ENCODE measurements at regions not wholly inside any gene's neighbourhood (a gene's known extent, or its start where the extent isn't known, plus 50 kb on each side); places are given as distances from the start of the nearest gene placed in this dataset.

DNA sequence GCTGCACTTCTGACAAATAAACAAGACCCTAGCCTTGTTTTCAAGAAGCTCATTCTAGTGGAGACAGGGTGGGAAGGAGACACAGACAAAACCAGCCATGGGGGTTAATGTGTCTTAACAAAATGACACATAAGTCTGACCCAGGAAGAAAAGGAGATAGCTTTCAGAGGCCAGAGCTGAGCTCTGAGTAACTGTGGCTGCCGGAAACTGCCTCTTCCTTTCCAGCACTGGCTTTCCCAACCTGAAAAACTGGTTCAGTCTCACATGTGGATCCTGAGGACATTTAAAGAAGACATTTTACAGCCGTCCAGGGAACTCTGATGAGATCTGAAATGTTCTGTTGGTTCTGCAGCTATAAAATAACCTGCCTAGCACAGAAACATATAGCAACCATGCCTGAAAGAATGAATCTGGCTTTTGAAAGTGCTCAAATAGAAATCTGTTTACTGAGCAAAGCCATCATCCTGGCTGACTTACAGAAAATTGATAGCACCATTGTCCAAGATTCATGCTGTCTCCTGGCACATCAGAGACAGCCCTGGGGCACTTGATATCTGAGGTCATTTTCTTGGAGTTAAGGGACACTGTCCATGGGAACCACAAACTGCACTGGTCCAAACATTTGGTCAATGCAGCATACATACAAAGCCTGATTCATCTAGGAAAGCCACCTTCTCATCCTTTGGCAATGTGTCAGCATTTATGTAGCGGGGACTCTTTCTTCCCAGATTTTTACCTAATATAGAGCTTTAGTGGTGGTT, 83.2 kb upstream of the PAX1 start:
- 37 to 55% (median 54%) methylated on average over 3 of the region's 3 CpGs for WGBS, 3 donors
- H3K4me1 ChIP-seq (ENCODE audit: control insufficient read depth in 3 of 3, insufficient read depth in 2 of 3, low read depth in 1 of 3, low read length in 2 of 3) = no peaks in the 10 kb centered on the region

DNA sequence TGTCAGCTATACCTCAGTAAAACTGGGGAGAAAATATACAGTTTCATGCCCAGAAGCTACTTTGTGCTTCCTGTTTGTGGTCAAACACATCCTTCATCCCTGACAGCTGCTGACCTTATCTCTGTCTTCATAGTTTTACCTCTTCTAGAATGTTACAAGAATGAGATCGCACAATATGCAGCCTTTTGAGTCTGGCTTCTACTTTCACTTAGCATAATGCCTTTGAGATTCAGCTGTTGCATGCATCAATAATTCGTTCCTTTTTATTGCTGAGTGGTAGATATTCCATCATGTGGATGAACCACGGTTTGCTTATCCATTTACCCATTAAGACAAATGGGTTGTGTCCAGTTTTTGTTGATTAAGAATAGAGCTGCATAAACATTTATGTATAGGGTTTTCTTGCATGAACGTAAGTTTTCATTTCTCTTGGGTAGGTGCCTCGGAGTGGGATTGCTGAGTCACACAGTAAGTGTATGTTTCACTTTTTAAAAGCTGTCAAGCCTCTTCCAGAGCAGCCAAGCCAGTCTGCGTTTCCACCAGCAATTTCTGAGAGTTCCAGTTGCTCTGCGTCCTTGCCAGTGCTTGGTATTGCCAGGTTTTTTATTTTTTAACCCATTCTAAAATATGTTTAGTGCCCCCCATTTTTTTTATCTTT, 86.6 kb upstream of the PAX1 start:
- H3K27me3 ChIP-seq (ENCODE audit: control insufficient read depth in 3 of 3, insufficient read depth in 3 of 3, low read length in 3 of 3) = no peaks in the 10 kb centered on the region
- no peak overlapping the region for H3K4me3 ChIP-seq (ENCODE audit: low read depth in 1 of 3, low read length in 3 of 3)
- no peak overlapping the region for H3K27ac ChIP-seq (ENCODE audit: low read depth in 1 of 3, low read length in 2 of 3)
- H3K36me3 ChIP-seq (ENCODE audit: control insufficient read depth in 3 of 3, insufficient read depth in 2 of 3, low read depth in 1 of 3, low read length in 3 of 3) = no peaks in the 10 kb centered on the region
- DNase-seq = no peak
- no peaks in the 10 kb centered on the region for H3K9me3 ChIP-seq (ENCODE audit: control insufficient read depth in 2 of 2, insufficient read depth in 1 of 2, low read depth in 1 of 2, low read length in 1 of 2)
- WGBS, 3 donors = 45 to 58% (median 46%) methylated on average over 7 of the region's 7 CpGs
- H3K4me1 ChIP-seq (ENCODE audit: control insufficient read depth in 3 of 3, insufficient read depth in 2 of 3, low read depth in 1 of 3, low read length in 2 of 3) = no peaks in the 10 kb centered on the region
- no peak for FAIRE-seq

More for the DNA sequence above, 83.2 kb upstream of the PAX1 start:
- no peak overlapping the region for H3K4me3 ChIP-seq (ENCODE audit: low read depth in 1 of 3, low read length in 3 of 3)
- H3K27ac ChIP-seq (ENCODE audit: low read depth in 1 of 3, low read length in 2 of 3) = no peak overlapping the region
- H3K36me3 ChIP-seq (ENCODE audit: control insufficient read depth in 3 of 3, insufficient read depth in 2 of 3, low read depth in 1 of 3, low read length in 3 of 3) = no peaks in the 10 kb centered on the region
- DNase-seq (no peak), FAIRE-seq (no peak)
- H3K27me3 ChIP-seq (ENCODE audit: control insufficient read depth in 3 of 3, insufficient read depth in 3 of 3, low read length in 3 of 3) = peaks cover 0 to 2% (median 0%) of the 10 kb centered on the region in 3 donors
- H3K9me3 ChIP-seq (ENCODE audit: control insufficient read depth in 2 of 2, insufficient read depth in 1 of 2, low read depth in 1 of 2, low read length in 1 of 2) = no peaks in the 10 kb centered on the region

DNA sequence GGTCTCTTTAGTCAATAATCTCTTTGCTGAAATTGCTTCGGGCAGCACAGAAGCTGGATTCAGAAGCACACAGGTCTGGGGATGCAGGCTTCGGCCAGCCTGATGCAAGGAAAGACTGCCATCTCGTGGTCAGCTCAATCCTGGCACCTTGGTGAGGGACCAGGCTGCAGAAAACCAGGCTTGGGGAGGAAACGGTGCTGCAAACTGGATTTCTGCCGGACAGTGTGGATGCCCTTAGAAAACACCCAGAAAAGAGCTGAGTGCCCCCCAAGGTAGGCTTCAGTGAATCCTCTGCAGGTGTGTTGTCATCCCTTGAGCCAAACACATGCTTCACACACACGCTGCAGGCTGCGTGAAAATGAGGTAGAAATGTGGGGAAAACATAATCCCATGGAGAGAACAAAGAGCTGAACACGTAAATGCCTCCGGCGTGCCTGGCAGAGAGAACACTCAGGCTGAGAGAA, 89.8 kb upstream of the PAX1 start:
- no peaks in the 10 kb centered on the region for H3K4me1 ChIP-seq (ENCODE audit: control insufficient read depth in 3 of 3, insufficient read depth in 2 of 3, low read depth in 1 of 3, low read length in 2 of 3)
- no peaks in the 10 kb centered on the region for H3K9me3 ChIP-seq (ENCODE audit: control insufficient read depth in 2 of 2, insufficient read depth in 1 of 2, low read depth in 1 of 2, low read length in 1 of 2)
- no peaks in the 10 kb centered on the region for H3K36me3 ChIP-seq (ENCODE audit: control insufficient read depth in 3 of 3, insufficient read depth in 2 of 3, low read depth in 1 of 3, low read length in 3 of 3)
- DNase-seq (peak; percentile 50 to 53), FAIRE-seq (no peak)
- no peak overlapping the region for H3K4me3 ChIP-seq (ENCODE audit: low read depth in 1 of 3, low read length in 3 of 3)
- no peaks in the 10 kb centered on the region for H3K27me3 ChIP-seq (ENCODE audit: control insufficient read depth in 3 of 3, insufficient read depth in 3 of 3, low read length in 3 of 3)
- no peak overlapping the region for H3K27ac ChIP-seq (ENCODE audit: low read depth in 1 of 3, low read length in 2 of 3)
- WGBS, 3 donors = 36 to 41% (median 38%) methylated on average over 10 of the region's 10 CpGs

DNA sequence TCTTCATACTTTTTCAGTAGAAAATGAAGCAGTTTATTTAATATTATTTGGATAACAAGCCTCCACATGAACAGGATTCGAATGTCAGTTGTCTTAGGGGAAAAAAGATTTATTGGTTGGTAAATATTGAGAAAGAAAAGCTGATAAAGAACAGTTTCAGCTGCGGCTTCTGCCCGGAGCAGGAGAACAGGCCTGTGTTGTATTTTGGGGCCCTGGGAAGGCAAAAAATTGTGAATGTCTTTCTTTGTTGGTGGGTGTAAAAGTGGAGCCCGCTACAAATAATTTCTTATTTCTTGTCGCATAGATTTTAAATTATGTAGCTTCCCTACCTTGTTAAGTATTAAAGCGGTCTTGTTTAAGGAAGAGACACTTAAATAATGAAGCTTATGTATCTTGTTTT, 90.5 kb upstream of the PAX1 start:
- DNase-seq (no peak), FAIRE-seq (no peak)
- no peaks in the 10 kb centered on the region for H3K36me3 ChIP-seq (ENCODE audit: control insufficient read depth in 3 of 3, insufficient read depth in 2 of 3, low read depth in 1 of 3, low read length in 3 of 3)
- H3K9me3 ChIP-seq (ENCODE audit: control insufficient read depth in 2 of 2, insufficient read depth in 1 of 2, low read depth in 1 of 2, low read length in 1 of 2) = no peaks in the 10 kb centered on the region
- H3K27ac ChIP-seq (ENCODE audit: low read depth in 1 of 3, low read length in 2 of 3) = no peak overlapping the region
- WGBS, 3 donors = 33 to 57% (median 34%) methylated on average over 6 of the region's 6 CpGs
- H3K27me3 ChIP-seq (ENCODE audit: control insufficient read depth in 3 of 3, insufficient read depth in 3 of 3, low read length in 3 of 3) = no peaks in the 10 kb centered on the region
- no peaks in the 10 kb centered on the region for H3K4me1 ChIP-seq (ENCODE audit: control insufficient read depth in 3 of 3, insufficient read depth in 2 of 3, low read depth in 1 of 3, low read length in 2 of 3)
- no peak overlapping the region for H3K4me3 ChIP-seq (ENCODE audit: low read depth in 1 of 3, low read length in 3 of 3)

DNA sequence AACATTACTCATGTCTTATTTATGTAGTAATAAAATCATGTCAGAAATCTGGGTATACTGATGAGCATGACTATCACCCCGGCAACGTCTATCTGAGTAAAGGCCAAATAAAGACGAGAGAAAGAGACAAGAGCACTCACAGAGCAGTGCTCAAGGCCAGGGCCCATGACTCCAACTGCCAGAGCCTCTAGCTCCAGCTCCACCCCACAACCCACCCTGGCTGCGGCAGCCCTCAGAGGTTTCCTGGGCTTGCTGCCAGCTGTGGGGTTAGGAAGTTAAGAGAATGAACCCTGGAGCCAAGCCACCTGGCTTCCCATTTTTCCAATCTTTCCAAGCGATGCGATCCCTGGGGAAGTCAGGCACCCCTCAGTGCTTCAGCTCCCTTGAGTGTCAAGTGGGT, 92.0 kb upstream of the PAX1 start:
- H3K4me3 ChIP-seq (ENCODE audit: low read depth in 1 of 3, low read length in 3 of 3) = no peak overlapping the region
- H3K27me3 ChIP-seq (ENCODE audit: control insufficient read depth in 3 of 3, insufficient read depth in 3 of 3, low read length in 3 of 3) = peaks cover 0 to 1% (median 0%) of the 10 kb centered on the region in 3 donors
- no peaks in the 10 kb centered on the region for H3K9me3 ChIP-seq (ENCODE audit: control insufficient read depth in 2 of 2, insufficient read depth in 1 of 2, low read depth in 1 of 2, low read length in 1 of 2)
- FAIRE-seq (no peak), DNase-seq (peak; percentile 8 to 56)
- 10 to 32% (median 12%) methylated on average over 6 of the region's 6 CpGs for WGBS, 3 donors
- no peaks in the 10 kb centered on the region for H3K4me1 ChIP-seq (ENCODE audit: control insufficient read depth in 3 of 3, insufficient read depth in 2 of 3, low read depth in 1 of 3, low read length in 2 of 3)
- no peak overlapping the region for H3K27ac ChIP-seq (ENCODE audit: low read depth in 1 of 3, low read length in 2 of 3)
- no peaks in the 10 kb centered on the region for H3K36me3 ChIP-seq (ENCODE audit: control insufficient read depth in 3 of 3, insufficient read depth in 2 of 3, low read depth in 1 of 3, low read length in 3 of 3)

DNA sequence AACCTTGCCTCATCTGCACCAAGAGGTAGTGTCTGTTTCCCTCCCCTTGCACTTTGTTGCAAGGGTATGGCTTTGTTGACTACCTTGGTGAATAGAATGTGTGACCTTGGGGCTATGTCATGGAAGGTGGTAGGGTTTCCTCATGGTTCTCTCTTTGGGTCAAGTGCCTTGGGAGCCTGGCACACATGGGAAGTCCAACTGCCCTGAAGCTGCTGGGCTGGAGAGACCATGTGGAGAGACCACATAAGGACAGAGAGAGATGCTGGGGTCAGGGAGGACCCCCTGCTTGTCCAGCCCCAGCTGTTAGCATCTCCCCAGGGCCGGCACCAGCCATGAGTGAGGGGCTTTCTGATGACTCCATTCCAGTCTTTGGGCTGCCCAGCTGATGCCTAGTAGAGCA, 95.5 kb upstream of the PAX1 start:
- Histone ChIP-seq H3K27me3 (ENCODE audit: control insufficient read depth in 3 of 3, insufficient read depth in 3 of 3, low read length in 3 of 3) (peaks cover 0 to 2% (median 0%) of the 10 kb centered on the region in 3 donors), H3K36me3 (ENCODE audit: control insufficient read depth in 3 of 3, insufficient read depth in 2 of 3, low read depth in 1 of 3, low read length in 3 of 3) (no peaks in the 10 kb centered on the region), H3K9me3 (ENCODE audit: control insufficient read depth in 2 of 2, insufficient read depth in 1 of 2, low read depth in 1 of 2, low read length in 1 of 2) (no peaks in the 10 kb centered on the region), H3K4me1 (ENCODE audit: control insufficient read depth in 3 of 3, insufficient read depth in 2 of 3, low read depth in 1 of 3, low read length in 2 of 3) (no peaks in the 10 kb centered on the region), H3K4me3 (ENCODE audit: low read depth in 1 of 3, low read length in 3 of 3) (no peak overlapping the region), H3K27ac (ENCODE audit: low read depth in 1 of 3, low read length in 2 of 3) (no peak overlapping the region)
- 73 to 91% (median 76%) methylated on average over 1 of the region's 1 CpG for WGBS, 3 donors
- DNase-seq (no peak), FAIRE-seq (no peak)

DNA sequence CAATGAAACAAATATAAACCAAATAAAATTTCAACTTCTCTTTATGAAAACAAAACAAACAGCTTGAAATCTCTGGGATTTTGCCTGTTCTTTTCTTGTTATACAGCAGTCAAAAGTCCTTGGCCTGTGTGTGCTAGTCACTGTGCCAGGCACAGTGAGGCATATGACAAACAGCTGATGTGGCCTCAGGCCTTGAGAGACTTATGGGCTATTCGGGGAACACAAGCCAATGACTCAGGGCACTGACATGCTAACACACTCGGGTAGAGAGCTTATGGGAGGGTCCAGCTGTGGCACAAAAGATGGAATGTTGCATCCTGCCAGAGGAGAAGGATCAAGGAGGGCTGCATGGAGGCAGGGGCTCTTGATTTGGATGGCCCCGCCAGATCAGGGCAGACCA, 95.4 kb upstream of the NKX2-2 start:
- Histone ChIP-seq H3K27me3 (ENCODE audit: control insufficient read depth in 3 of 3, insufficient read depth in 3 of 3, low read length in 3 of 3) (peaks cover 0 to 2% (median 0%) of the 10 kb centered on the region in 3 donors), H3K4me3 (ENCODE audit: low read depth in 1 of 3, low read length in 3 of 3) (no peak overlapping the region), H3K9me3 (ENCODE audit: control insufficient read depth in 2 of 2, insufficient read depth in 1 of 2, low read depth in 1 of 2, low read length in 1 of 2) (no peaks in the 10 kb centered on the region), H3K27ac (ENCODE audit: low read depth in 1 of 3, low read length in 2 of 3) (no peak overlapping the region), H3K4me1 (ENCODE audit: control insufficient read depth in 3 of 3, insufficient read depth in 2 of 3, low read depth in 1 of 3, low read length in 2 of 3) (no peaks in the 10 kb centered on the region), H3K36me3 (ENCODE audit: control insufficient read depth in 3 of 3, insufficient read depth in 2 of 3, low read depth in 1 of 3, low read length in 3 of 3) (no peaks in the 10 kb centered on the region)
- DNase-seq (no peak), FAIRE-seq (no peak)
- WGBS, 3 donors = 68 to 78% (median 69%) methylated on average over 3 of the region's 3 CpGs

DNA sequence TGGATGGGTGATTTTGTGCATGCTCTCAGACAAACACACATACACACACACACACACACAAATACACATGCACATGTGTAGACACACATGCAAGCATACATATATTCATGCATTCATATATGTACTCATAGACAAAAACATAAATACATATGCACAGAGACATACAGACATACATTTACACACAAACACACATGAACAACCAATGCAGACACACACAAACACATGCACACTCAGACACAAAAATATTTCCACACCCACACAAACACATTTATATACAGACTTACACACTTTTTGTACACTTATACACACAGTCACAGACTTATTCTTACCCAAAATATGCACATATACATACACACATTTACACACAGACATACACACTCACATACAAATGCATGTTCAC, 94.9 kb upstream of the NKX2-2 start:
- FAIRE-seq = no peak
- Histone ChIP-seq H3K4me3 (ENCODE audit: low read depth in 1 of 3, low read length in 3 of 3) (no peak overlapping the region), H3K9me3 (ENCODE audit: control insufficient read depth in 2 of 2, insufficient read depth in 1 of 2, low read depth in 1 of 2, low read length in 1 of 2) (no peaks in the 10 kb centered on the region), H3K27ac (ENCODE audit: low read depth in 1 of 3, low read length in 2 of 3) (no peak overlapping the region), H3K36me3 (ENCODE audit: control insufficient read depth in 3 of 3, insufficient read depth in 2 of 3, low read depth in 1 of 3, low read length in 3 of 3) (no peaks in the 10 kb centered on the region), H3K4me1 (ENCODE audit: control insufficient read depth in 3 of 3, insufficient read depth in 2 of 3, low read depth in 1 of 3, low read length in 2 of 3) (no peaks in the 10 kb centered on the region), H3K27me3 (ENCODE audit: control insufficient read depth in 3 of 3, insufficient read depth in 3 of 3, low read length in 3 of 3) (peaks cover 0 to 2% (median 0%) of the 10 kb centered on the region in 3 donors)
- DNase-seq = no peak

Measured in small intestine (tissue), 7 donors.